HUES64 (cell line): ENCODE measurements at regions not wholly inside any gene's neighbourhood (a gene's known extent, or its start where the extent isn't known, plus 50 kb on each side); places are given as distances from the start of the nearest gene placed in this dataset.
A peak's percentile ranks its signal among the peaks of the same experiment; 100 is the strongest.
"Not testable (repeated sequence)": the region's sequence is repeated elsewhere in the genome, so short reads cannot be mapped to it uniquely, and the experiment has no call there.

Source experiments
- H3K27ac ChIP-seq: 2 replicates; pipeline ENCODE4 v1.7.0; 2013; ENCODE audit warnings: low read depth, low read length, inconsistent platforms
- H3K27me3 ChIP-seq: 2 replicates; pipeline ENCODE4 v1.6.1; 2013; ENCODE audit warnings: mild to moderate bottlenecking, low read length; ENCODE audit not compliant: insufficient read depth
- H3K36me3 ChIP-seq: 2 replicates; pipeline ENCODE4 v1.6.1; 2013; ENCODE audit warnings: mild to moderate bottlenecking, low read length; ENCODE audit not compliant: insufficient read depth
- H3K4me1 ChIP-seq: 2 replicates; pipeline ENCODE4 v1.6.1; 2013; ENCODE audit warnings: mild to moderate bottlenecking, low read length, moderate library complexity; ENCODE audit not compliant: insufficient read depth
- H3K4me3 ChIP-seq: 2 replicates; pipeline ENCODE4 v1.5.1; 2013; ENCODE audit warnings: mild to moderate bottlenecking, low read length, moderate library complexity
- H3K9ac ChIP-seq: 2 replicates; pipeline ENCODE4 v1.6.1; 2013; ENCODE audit warnings: mild to moderate bottlenecking, low read depth, low read length
- H3K9me3 ChIP-seq: 2 replicates; pipeline ENCODE4 v1.6.1; 2013; ENCODE audit warnings: low read depth, low read length; ENCODE audit not compliant: insufficient read depth
- WGBS: fragments of 150-250, 120-280 bp; methylation state at CpG from one replicate; pipeline ENCODE4 v1.1.7; 2013; ENCODE audit warnings: missing lambda C conversion rate; 5-methylcytosine and 5-hydroxymethylcytosine counted together

GRCh38 chrX:95383778-95384177 lies 1300.9 kb upstream of the DIAPH2 start:
- Histone ChIP-seq H3K9ac (no peak overlapping the region), H3K9me3 (no peaks in the 10 kb centered on the region), H3K4me3 (no peak overlapping the region), H3K27me3 (no peaks in the 10 kb centered on the region), H3K4me1 (no peaks in the 10 kb centered on the region), H3K27ac (no peak overlapping the region), H3K36me3 (no peaks in the 10 kb centered on the region)
- WGBS, result 100% methylated on average over 2 of the region's 2 CpGs

DNA sequence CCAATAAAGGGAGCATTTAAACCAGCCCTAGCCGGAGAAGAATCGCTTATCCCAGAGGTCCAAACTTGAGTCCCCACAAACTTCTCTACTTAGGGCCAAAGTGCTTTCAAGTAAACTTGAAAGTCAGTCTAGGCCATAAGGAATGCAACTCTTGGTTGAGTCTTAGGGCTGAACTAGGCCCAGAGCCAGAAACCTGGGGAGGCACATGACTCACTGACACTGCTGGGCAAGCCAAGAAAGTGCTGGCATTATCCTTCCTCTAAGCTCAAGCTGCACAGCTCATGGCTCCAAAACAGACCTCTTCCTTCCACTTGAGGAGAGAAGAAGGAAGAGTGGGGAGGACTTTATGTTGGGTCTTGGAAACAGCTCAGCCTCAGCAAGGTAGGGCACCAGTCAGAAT lies 1257.3 kb upstream of the DIAPH2 start:
- no peaks in the 10 kb centered on the region for H3K27me3 ChIP-seq
- H3K9me3 ChIP-seq, result no peaks in the 10 kb centered on the region
- no peak overlapping the region for H3K4me3 ChIP-seq
- no peak overlapping the region for H3K27ac ChIP-seq
- H3K36me3 ChIP-seq, result no peaks in the 10 kb centered on the region
- H3K9ac ChIP-seq, result no peak overlapping the region
- no peaks in the 10 kb centered on the region for H3K4me1 ChIP-seq
- 100% methylated on average over 2 of the region's 2 CpGs for WGBS

DNA sequence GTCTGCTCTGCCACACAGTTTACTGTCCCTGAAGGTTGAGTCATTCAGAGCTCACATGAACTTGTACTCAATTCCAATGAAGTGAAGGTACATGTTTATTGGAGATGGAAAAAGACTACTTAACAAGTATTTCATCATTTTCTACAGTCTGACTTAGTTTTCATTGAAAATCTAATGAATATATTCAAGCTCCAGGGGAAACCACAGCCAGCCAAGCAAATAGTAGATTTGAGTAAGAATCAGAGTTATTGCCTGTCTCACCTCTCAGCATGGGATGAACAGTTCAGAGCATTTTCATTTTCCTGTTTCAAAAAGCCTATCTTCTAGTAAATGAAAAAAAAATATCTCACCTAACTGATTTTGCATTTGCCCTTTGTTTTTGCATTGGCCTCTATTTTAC lies 1249.4 kb upstream of the DIAPH2 start:
- no peaks in the 10 kb centered on the region for H3K36me3 ChIP-seq
- H3K27ac ChIP-seq, result no peak overlapping the region
- no peaks in the 10 kb centered on the region for H3K27me3 ChIP-seq
- H3K4me3 ChIP-seq, result no peak overlapping the region
- no peak overlapping the region for H3K9ac ChIP-seq
- no peaks in the 10 kb centered on the region for H3K4me1 ChIP-seq
- no peaks in the 10 kb centered on the region for H3K9me3 ChIP-seq

DNA sequence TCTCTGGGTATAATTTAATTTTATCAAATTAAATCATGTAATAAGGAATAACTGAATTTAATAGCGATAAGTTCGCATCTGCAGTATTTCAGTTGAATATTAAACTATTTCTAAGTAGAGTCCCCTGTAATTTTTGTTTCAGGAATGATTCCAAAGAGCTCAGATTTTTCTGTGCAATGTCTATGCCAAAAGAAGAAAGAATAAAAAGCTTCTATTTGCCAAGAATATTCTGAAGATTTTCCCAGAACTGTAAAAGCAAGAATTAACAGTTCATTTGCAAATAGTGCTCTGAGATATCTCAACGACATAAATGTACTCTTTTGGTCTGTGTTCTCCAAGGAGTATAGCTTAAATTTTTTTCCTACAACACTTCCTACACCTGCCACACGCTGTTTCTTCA lies 1242.8 kb upstream of the DIAPH2 start:
- Histone ChIP-seq H3K36me3 (no peaks in the 10 kb centered on the region), H3K9ac (no peak overlapping the region), H3K27me3 (no peaks in the 10 kb centered on the region), H3K4me1 (no peaks in the 10 kb centered on the region), H3K4me3 (no peak overlapping the region), H3K9me3 (no peaks in the 10 kb centered on the region), H3K27ac (no peak overlapping the region)
- WGBS, result 89% methylated on average over 2 of the region's 4 CpGs

DNA sequence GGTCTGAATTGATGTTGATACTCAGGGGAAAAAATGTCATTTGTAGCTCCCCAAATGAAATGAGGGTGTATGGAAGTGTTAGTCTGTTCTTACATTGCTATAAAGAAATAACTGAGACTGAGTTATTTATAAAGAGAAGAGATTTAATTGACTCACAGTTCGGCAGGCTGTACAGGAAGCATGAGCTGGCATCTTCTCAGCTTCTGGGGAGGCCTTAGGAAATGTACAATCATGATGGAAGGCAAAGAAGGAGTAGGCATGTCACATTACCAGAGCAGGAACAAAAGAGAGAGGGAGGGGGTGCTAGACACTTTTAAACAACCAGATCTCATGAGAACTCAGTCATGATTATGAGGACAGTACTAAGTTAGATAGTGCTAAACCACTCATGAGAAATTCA lies 1199.9 kb upstream of the DIAPH2 start:
- no peaks in the 10 kb centered on the region for H3K4me1 ChIP-seq
- H3K4me3 ChIP-seq, result no peak overlapping the region
- H3K27ac ChIP-seq, result no peak overlapping the region
- H3K36me3 ChIP-seq, result no peaks in the 10 kb centered on the region
- H3K9ac ChIP-seq, result no peak overlapping the region
- WGBS, result 96% methylated on average over 1 of the region's 1 CpG
- H3K9me3 ChIP-seq, result no peaks in the 10 kb centered on the region
- H3K27me3 ChIP-seq, result no peaks in the 10 kb centered on the region

DNA sequence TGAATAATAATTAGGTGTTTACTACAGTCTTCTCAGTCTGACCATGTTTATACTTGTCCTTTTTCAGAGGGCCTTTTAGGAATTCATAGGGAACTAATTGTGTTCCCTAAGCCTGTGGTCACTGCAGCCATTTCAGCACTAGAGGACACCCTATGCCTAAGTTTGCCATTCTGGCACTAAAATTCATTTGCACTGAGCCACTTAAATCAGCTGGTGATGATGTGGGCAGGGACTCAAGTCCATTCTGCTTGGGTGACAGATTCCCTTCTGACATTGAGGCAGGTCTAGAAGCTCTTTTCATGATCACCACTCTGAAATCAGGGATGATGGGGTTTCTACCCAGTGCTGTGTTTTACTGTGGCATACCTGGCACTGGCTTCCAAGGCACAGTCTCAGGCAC lies 1178.9 kb upstream of the DIAPH2 start:
- no peaks in the 10 kb centered on the region for H3K27me3 ChIP-seq
- no peak overlapping the region for H3K9ac ChIP-seq
- H3K27ac ChIP-seq, result no peak overlapping the region
- H3K36me3 ChIP-seq, result no peaks in the 10 kb centered on the region
- H3K4me1 ChIP-seq, result 0 out of 2 replicates have a peak, but pooled peaks cover 3% of the 10 kb centered on the region
- H3K4me3 ChIP-seq, result no peak overlapping the region
- no peaks in the 10 kb centered on the region for H3K9me3 ChIP-seq

- no CpG with 5 or more reads among the region's 2 CpGs for WGBS
- H3K4me3 ChIP-seq, result no peak overlapping the region
Measured at GRCh38 chrX:95509474-95509873, 1175.2 kb upstream of the DIAPH2 start.

GRCh38 chrX:95524018-95524417 lies 1160.6 kb upstream of the DIAPH2 start:
- H3K9me3 ChIP-seq, H3K36me3 ChIP-seq, H3K4me1 ChIP-seq, H3K4me3 ChIP-seq, H3K27me3 ChIP-seq, H3K27ac ChIP-seq, H3K9ac ChIP-seq: not testable (repeated sequence)
- 91% methylated on average over 2 of the region's 5 CpGs for WGBS

More at GRCh38 chrX:95509474-95509873, 1175.2 kb upstream of the DIAPH2 start:
- Histone ChIP-seq H3K9ac (no peak overlapping the region), H3K4me1 (0 out of 2 replicates have a peak, but pooled peaks cover 3% of the 10 kb centered on the region), H3K36me3 (no peaks in the 10 kb centered on the region), H3K27me3 (no peaks in the 10 kb centered on the region), H3K9me3 (no peaks in the 10 kb centered on the region), H3K27ac (no peak overlapping the region)

- no peaks in the 10 kb centered on the region for H3K36me3 ChIP-seq
- WGBS, result 88% methylated on average over 1 of the region's 1 CpG
- H3K9me3 ChIP-seq, result no peaks in the 10 kb centered on the region
- no peaks in the 10 kb centered on the region for H3K27me3 ChIP-seq
- H3K9ac ChIP-seq, result no peak overlapping the region
- no peak overlapping the region for H3K27ac ChIP-seq
- peaks cover 15% of the 10 kb centered on the region for H3K4me1 ChIP-seq
- no peak overlapping the region for H3K4me3 ChIP-seq
Measured at GRCh38 chrX:95536111-95536510, 1148.5 kb upstream of the DIAPH2 start.

GRCh38 chrX:95536661-95537060 lies 1148.0 kb upstream of the DIAPH2 start:
- Histone ChIP-seq H3K9ac (no peak overlapping the region), H3K36me3 (no peaks in the 10 kb centered on the region), H3K27me3 (no peaks in the 10 kb centered on the region), H3K9me3 (no peaks in the 10 kb centered on the region), H3K27ac (0 out of 2 replicates have a peak overlapping the region, but pooled peaks have one; percentile 41), H3K4me1 (peaks cover 15% of the 10 kb centered on the region), H3K4me3 (no peak overlapping the region)

DNA sequence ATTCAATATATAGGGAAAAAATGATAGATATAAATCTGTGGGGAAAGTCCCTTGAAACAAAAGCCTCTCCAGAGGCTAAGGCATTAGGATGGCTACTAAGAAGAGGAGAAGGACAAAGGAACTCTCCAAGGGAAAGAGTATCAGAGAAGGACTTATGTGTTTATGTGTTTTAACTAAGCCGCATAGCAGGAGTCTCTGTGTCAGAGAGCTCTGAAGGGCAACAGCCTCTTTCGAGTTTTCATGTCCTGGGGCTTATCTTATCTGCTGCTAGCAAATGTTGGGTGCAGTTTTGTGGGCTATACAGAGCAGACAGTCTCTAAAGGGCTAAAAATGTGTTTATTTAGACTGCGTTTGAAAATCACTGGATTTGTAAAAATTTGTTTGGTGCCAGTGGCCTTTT lies 1145.6 kb upstream of the DIAPH2 start:
- H3K27me3 ChIP-seq, result no peaks in the 10 kb centered on the region
- no peaks in the 10 kb centered on the region for H3K36me3 ChIP-seq
- H3K4me3 ChIP-seq, result no peak overlapping the region
- H3K4me1 ChIP-seq, result peaks cover 15% of the 10 kb centered on the region
- no peaks in the 10 kb centered on the region for H3K9me3 ChIP-seq
- 49% methylated on average over 3 of the region's 3 CpGs for WGBS
- H3K27ac ChIP-seq, result no peak overlapping the region
- H3K9ac ChIP-seq, result no peak overlapping the region

GRCh38 chrX:95549552-95549951 lies 1135.1 kb upstream of the DIAPH2 start:
- H3K27ac ChIP-seq, H3K27me3 ChIP-seq, H3K36me3 ChIP-seq, H3K4me3 ChIP-seq, H3K4me1 ChIP-seq, H3K9ac ChIP-seq, H3K9me3 ChIP-seq: not testable (repeated sequence)
- 96% methylated on average over 18 of the region's 18 CpGs for WGBS
